IPS-20b (cell line): ENCODE measurements at regions not wholly inside any gene's neighbourhood (a gene's known extent, or its start where the extent isn't known, plus 50 kb on each side); places are given as distances from the start of the nearest gene placed in this dataset.

Experiments used
- H3K27ac ChIP-seq: one replicate; pipeline ENCODE4 v1.5.1; 2013; ENCODE audit warnings: low read length
- H3K27me3 ChIP-seq: 2 replicates; pipeline ENCODE4 v1.6.1; 2013; ENCODE audit warnings: mild to moderate bottlenecking, low read length, inconsistent platforms; ENCODE audit not compliant: insufficient read depth
- H3K36me3 ChIP-seq: 2 replicates; pipeline ENCODE4 v1.6.1; 2013; ENCODE audit warnings: low read depth, mild to moderate bottlenecking, inconsistent platforms, low read length, moderate library complexity; ENCODE audit not compliant: insufficient read depth
- H3K4me1 ChIP-seq: 2 replicates; pipeline ENCODE4 v1.6.1; 2013; ENCODE audit warnings: mild to moderate bottlenecking, control low read depth, inconsistent platforms, low read length, moderate library complexity; ENCODE audit not compliant: insufficient read depth
- H3K4me3 ChIP-seq: 2 replicates; pipeline ENCODE4 v1.5.1; 2013; ENCODE audit warnings: mild to moderate bottlenecking, low read length, inconsistent platforms
- H3K9ac ChIP-seq: 2 replicates; pipeline ENCODE4 v1.6.1; 2013; ENCODE audit warnings: low read depth, mild to moderate bottlenecking, inconsistent platforms, low read length, moderate library complexity
- H3K9me3 ChIP-seq: 2 replicates; pipeline ENCODE4 v1.6.1; 2013; ENCODE audit warnings: mild to moderate bottlenecking, low read depth, low read length, inconsistent platforms; ENCODE audit not compliant: insufficient read depth

- no peaks in the 10 kb centered on the region for H3K9me3 ChIP-seq
- H3K27me3 ChIP-seq, result no peaks in the 10 kb centered on the region
- H3K9ac ChIP-seq, result no peak overlapping the region
- H3K36me3 ChIP-seq, result no peaks in the 10 kb centered on the region
- no peak overlapping the region for H3K4me3 ChIP-seq
- no peak overlapping the region for H3K27ac ChIP-seq
- no peaks in the 10 kb centered on the region for H3K4me1 ChIP-seq
Measured at GRCh38 chr20:50278684-50279531, 88.3 kb downstream of the CEBPB start.

DNA sequence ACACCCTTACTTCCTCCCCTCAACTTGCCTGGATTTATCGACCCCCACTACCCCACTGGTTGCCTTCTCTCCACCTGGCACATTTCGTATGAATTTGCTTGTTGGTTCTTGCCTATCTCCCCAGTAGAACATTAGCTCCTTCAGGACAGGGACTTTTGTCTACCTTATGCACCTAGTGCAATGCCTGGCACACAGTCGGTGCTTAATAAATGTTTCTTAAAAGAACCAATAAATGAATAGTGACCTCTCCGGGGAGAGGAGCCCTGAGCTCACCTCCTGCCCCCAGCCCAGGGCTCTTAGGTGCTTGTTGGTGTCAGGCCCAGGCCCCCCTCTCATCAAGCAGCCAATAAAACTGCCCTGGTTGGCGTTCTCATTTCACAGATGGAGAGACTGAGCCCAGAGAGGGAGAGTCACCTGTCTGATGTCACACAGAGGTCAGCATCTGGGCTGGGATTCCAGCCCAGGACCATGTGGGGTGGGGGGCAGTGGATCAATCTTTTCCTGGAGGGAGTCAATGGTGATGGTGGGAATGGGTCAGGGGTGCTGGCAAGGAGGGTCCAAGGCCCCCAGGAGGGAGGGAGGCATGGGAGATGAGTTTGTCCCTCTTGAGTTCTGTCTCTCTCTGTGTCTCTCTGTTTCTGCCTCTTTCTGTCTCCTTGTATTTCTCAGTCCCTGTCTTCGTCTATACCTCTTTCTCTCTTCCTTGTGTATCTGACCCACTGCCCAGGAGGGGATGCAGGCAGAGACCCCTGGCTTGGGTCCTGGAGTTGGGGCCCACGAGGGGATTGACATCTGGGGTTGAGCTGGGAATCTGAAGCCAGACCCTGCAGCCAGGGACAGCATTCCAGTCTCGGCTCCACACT is 89.6 kb downstream of the CEBPB start:
- H3K4me3 ChIP-seq, result no peak overlapping the region
- no peak overlapping the region for H3K9ac ChIP-seq
- no peaks in the 10 kb centered on the region for H3K9me3 ChIP-seq
- no peaks in the 10 kb centered on the region for H3K27me3 ChIP-seq
- H3K27ac ChIP-seq, result no peak overlapping the region
- H3K4me1 ChIP-seq, result no peaks in the 10 kb centered on the region
- no peaks in the 10 kb centered on the region for H3K36me3 ChIP-seq

DNA sequence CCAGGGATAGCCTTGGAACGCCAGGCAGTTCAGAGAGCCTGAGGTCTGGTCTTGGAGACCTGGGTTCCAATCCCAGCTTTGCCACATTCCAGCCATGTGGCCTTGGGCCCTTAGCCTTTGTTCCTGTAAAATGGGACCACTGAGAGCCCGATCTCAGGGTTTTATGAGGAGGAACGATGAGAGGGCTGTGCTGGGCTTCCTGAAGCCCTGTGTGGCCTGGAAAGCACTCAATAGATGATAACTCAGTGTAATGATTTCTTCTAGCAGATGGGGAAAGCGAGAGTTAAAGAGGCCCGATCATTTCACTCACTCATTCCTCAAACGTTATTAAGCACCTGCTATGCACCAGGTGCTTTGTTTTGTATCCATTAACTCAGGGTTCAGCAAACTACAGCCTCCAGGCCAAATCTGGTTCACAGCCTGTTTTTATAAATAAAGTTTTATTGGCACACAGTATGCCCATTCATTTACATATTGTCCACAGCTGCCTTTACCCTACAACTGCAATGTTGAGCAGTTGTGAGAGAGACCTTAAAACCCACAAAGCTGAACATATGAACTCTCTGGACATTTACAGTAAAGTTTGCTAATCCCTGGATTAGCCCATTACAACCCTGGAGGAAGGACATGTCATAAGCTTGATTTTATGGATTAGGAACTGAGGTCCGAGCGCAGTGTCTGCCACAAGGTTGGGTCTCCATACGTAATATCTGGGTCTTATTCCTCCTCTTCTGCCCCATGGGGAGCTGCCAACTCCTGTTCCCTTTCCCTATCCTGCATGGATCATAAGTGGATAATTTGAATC is 90.4 kb downstream of the CEBPB start:
- no peaks in the 10 kb centered on the region for H3K36me3 ChIP-seq
- no peaks in the 10 kb centered on the region for H3K9me3 ChIP-seq
- no peak overlapping the region for H3K27ac ChIP-seq
- H3K27me3 ChIP-seq, result no peaks in the 10 kb centered on the region
- no peaks in the 10 kb centered on the region for H3K4me1 ChIP-seq
- H3K9ac ChIP-seq, result no peak overlapping the region
- H3K4me3 ChIP-seq, result no peak overlapping the region

GRCh38 chr20:50281831-50282591 is 91.4 kb downstream of the CEBPB start:
- Histone ChIP-seq H3K9ac (no peak overlapping the region), H3K27me3 (no peaks in the 10 kb centered on the region), H3K36me3 (no peaks in the 10 kb centered on the region), H3K4me3 (no peak overlapping the region), H3K9me3 (no peaks in the 10 kb centered on the region), H3K4me1 (no peaks in the 10 kb centered on the region), H3K27ac (no peak overlapping the region)

- Histone ChIP-seq H3K9me3 (no peaks in the 10 kb centered on the region), H3K4me1 (no peaks in the 10 kb centered on the region), H3K9ac (no peak overlapping the region), H3K36me3 (no peaks in the 10 kb centered on the region), H3K27me3 (no peaks in the 10 kb centered on the region), H3K27ac (no peak overlapping the region), H3K4me3 (no peak overlapping the region)
Measured at GRCh38 chr20:50282592-50283241, 92.1 kb downstream of the CEBPB start.

GRCh38 chr20:50283370-50283769 is 92.7 kb downstream of the CEBPB start:
- no peaks in the 10 kb centered on the region for H3K4me1 ChIP-seq

DNA sequence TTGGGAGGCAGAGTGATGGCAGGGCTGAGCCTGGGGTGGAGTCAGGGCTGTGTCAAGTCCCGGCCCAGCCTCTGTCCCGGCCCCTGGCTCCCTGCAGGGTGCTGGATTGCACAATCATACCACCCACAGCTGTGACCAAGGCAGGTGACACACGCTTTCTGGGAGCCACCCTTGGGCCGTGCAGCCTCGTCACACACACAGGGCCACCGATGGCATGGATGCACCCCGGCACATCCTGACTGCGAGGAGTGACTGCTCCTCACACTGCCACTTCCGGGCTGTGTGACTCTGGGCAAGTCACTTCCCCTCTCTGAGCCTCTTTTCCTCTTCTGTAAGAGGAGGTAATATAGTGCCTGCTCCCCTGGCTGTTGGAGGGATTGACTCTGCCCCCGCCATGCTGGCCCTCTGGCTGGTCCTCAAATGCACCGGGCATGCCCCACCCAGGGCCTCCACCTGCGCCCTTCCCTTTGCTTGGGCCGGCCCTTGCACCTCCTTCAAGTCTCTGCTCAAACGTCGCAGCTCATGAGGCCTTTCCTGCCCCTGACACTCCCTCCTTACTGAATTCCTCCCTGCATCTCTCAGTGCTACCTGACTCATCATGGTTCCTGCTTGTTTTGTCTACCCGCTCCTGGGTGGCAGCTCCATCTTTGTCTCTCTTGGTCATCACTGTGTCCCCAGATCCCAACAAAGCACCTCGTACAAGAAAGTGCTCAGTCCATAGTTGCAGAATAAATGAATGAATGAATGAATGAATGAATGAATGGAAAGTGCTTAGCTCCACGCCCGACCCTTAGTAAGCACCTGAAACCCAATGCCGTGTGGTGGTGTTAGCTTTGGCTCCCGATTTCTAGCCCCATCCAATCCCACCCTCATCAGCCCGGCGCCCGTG is 93.5 kb downstream of the CEBPB start:
- no peak overlapping the region for H3K27ac ChIP-seq
- no peaks in the 10 kb centered on the region for H3K4me1 ChIP-seq
- H3K9me3 ChIP-seq, result no peaks in the 10 kb centered on the region
- no peak overlapping the region for H3K9ac ChIP-seq
- H3K36me3 ChIP-seq, result no peaks in the 10 kb centered on the region
- H3K27me3 ChIP-seq, result no peaks in the 10 kb centered on the region
- no peak overlapping the region for H3K4me3 ChIP-seq

More at GRCh38 chr20:50283370-50283769, 92.7 kb downstream of the CEBPB start:
- H3K36me3 ChIP-seq, result no peaks in the 10 kb centered on the region
- no peak overlapping the region for H3K27ac ChIP-seq
- no peak overlapping the region for H3K4me3 ChIP-seq
- no peaks in the 10 kb centered on the region for H3K27me3 ChIP-seq
- no peaks in the 10 kb centered on the region for H3K9me3 ChIP-seq
- no peak overlapping the region for H3K9ac ChIP-seq

- Histone ChIP-seq H3K36me3 (no peaks in the 10 kb centered on the region), H3K27ac (no peak overlapping the region), H3K9me3 (no peaks in the 10 kb centered on the region), H3K4me3 (no peak overlapping the region), H3K9ac (no peak overlapping the region), H3K4me1 (no peaks in the 10 kb centered on the region), H3K27me3 (no peaks in the 10 kb centered on the region)
Measured at GRCh38 chr20:50284811-50285375, 94.3 kb downstream of the CEBPB start.

DNA sequence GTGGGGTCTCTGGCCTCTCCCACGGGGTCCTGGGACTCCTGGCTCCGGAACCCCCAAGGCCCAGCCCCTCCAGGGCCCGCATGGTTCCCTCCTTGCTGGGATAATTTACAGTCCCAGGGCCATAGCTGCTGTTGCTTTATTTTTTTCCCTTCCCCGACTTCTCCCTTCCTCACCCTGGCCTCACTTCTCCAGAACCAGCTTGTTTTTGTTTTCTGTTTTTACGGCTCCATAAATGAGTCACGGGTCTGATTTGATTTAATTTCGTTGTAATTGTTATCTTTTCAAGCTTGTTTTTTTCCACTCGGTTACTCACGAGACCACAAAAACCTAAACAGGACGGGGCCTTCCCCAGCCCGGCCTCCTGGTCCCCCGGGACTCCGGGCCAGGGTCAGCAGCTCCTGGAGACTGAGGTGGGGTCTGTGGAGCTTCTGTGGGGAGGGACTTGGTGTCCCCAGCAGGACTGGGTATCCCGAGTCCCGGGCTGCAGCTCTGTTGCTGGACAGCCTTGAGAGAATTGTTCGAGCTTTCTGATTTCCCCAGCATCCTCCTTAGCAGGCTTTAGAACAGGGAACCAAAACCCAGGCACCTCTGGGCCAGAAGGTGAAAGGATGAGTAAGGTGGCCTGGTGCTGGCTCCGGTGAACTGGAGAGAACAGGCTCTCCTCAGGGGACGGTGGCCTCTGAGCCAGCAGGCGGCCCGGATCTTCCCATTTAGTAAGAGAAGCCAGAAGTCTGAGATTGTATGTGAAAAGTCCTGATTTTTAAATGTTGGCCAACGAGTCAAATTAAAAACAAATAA is 94.9 kb downstream of the CEBPB start:
- Histone ChIP-seq H3K27ac (no peak overlapping the region), H3K4me1 (no peaks in the 10 kb centered on the region), H3K4me3 (no peak overlapping the region), H3K9ac (no peak overlapping the region), H3K27me3 (no peaks in the 10 kb centered on the region), H3K36me3 (no peaks in the 10 kb centered on the region), H3K9me3 (no peaks in the 10 kb centered on the region)
